ENCODE measurements at regions not wholly inside any gene's neighbourhood (a gene's known extent, or its start where the extent isn't known, plus 50 kb on each side); places are given as distances from the start of the nearest gene placed in this dataset.

DNA sequence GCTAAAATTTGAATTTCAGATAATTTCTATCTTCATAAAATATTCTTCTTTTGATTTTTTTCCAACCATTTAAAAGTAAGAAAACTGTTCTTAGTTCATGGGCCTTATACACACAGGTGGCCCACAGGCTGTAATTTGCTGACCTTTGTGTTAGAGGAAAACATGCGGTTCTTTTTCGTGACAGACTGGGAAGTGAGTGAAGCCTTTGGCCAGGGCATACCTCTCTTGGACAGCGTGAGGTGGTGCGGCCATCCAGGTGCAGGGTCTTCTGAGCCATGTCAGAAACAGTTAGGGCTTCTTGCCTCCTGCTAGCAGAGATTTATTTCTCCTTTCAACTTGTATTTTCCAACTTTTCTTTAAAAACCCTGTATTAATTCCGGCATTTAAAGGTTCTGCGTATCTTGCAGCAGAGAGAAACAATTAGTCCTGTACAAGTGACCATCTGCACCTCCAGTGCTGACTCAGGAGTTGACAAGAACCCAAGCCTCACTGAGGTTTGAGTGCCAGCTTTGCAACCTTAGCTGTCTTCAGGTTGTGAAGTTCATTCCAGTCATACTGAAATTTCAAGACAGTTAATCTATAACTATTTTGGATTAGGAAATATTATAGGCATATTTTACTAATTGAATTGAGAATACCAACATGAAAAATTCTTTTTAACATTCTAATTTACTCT is 177.8 kb downstream of the LY86 start:
- no peak for TF ChIP-seq POLR2A (IDR thresholded peaks at IDR 0.05)
- TF ChIP-seq, protein P1, sequence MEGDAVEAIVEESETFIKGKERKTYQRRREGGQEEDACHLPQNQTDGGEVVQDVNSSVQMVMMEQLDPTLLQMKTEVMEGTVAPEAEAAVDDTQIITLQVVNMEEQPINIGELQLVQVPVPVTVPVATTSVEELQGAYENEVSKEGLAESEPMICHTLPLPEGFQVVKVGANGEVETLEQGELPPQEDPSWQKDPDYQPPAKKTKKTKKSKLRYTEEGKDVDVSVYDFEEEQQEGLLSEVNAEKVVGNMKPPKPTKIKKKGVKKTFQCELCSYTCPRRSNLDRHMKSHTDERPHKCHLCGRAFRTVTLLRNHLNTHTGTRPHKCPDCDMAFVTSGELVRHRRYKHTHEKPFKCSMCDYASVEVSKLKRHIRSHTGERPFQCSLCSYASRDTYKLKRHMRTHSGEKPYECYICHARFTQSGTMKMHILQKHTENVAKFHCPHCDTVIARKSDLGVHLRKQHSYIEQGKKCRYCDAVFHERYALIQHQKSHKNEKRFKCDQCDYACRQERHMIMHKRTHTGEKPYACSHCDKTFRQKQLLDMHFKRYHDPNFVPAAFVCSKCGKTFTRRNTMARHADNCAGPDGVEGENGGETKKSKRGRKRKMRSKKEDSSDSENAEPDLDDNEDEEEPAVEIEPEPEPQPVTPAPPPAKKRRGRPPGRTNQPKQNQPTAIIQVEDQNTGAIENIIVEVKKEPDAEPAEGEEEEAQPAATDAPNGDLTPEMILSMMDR (IDR thresholded peaks at IDR 0.05): no peak
- intact Hi-C loops (cut with DNase I): no loop called here
- no peaks in the 10 kb centered on the region for H3K9me3 ChIP-seq
- 74 to 75% methylated on average over 6 of the region's 6 CpGs for WGBS, 2 donors
- H3K36me3 ChIP-seq (replicated peaks in 1 of 2; ENCODE audit: insufficient read depth in 1 of 2, low read depth in 2 of 2): no peaks in the 10 kb centered on the region
- H3K4me1 ChIP-seq: peaks cover 5% of the 10 kb centered on the region
- no peak overlapping the region for H3K27ac ChIP-seq
- H3K4me3 ChIP-seq: no peak overlapping the region
- no peaks in the 10 kb centered on the region for H3K27me3 ChIP-seq
- DNase-seq (peak in 3 of 4 donors; percentile 44 to 59 (median 50)), ATAC-seq (peak; percentile 63)

DNA sequence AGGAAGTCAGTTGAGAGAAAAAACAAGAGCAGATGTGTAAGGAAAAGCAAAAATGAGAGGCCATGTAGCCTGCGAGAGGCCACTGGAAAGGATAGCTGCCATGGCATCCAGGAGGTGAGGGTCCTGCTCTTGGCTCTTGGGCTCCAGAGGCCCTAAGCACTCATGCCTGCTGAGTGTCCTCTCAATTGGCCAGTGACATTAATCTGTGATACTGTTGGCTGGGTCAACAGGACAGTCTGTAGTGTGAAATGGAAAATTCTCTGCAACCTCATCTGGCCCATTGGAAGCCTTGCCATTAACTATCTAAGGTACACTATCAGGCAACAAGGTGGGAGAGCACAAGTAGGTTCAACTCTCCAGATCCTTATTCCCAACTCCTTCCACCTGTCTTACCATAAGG is 180.9 kb downstream of the LY86 start:
- no peak for DNase-seq
- Histone ChIP-seq H3K27ac (no peak overlapping the region), H3K36me3 (replicated peaks in 1 of 2; ENCODE audit: insufficient read depth in 1 of 2, low read depth in 2 of 2) (no peaks in the 10 kb centered on the region), H3K27me3 (no peaks in the 10 kb centered on the region), H3K9me3 (no peaks in the 10 kb centered on the region), H3K4me3 (no peak overlapping the region), H3K4me1 (peaks cover 13% of the 10 kb centered on the region)
- WGBS, 2 donors: 87 to 89% methylated on average over 1 of the region's 1 CpG
- intact Hi-C loops (cut with DNase I): no loop called here
- no peak for ATAC-seq
- TF ChIP-seq, protein P1 (IDR thresholded peaks at IDR 0.05): no peak
- no peak for TF ChIP-seq POLR2A (IDR thresholded peaks at IDR 0.05)

DNA sequence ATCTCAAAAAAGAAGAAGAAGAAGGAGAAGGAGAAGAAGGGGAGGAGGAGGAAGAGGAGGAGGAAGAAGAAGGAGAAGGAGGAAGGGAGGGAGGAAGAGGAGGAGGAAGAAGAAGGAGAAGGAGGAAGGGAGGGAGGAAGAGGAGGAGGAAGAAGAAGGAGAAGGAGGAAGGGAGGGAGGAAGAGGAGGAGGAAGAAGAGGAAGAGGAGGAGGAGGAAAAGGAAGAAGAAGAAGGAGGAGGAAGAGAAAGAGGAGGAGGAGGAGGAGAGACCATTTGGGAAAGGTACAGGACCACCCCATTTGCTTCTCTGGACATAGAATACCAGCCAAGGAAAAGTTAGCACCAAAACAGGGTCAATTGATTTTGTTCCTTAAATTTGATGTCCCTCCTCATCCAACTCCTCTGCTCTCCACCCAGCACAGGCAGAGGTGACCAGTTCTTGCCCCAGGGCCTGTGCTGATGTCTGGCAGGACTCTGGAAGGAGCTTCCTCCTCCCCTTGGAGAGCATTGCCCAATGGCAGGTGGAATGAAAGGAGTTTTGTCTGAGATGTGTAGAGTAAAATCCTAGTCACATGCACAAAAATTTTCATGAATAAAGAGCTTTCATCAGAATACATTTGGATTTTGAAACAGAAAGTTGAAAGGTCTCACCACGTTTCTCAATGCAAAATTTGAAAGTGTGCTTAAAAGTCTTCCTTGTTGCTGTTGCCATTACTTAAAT is 182.9 kb downstream of the LY86 start:
- no peak for TF ChIP-seq POLR2A (IDR thresholded peaks at IDR 0.05)
- TF ChIP-seq, protein P1 (IDR thresholded peaks at IDR 0.05): no peak
- intact Hi-C loops (cut with DNase I): no loop called here
- H3K27me3 ChIP-seq: no peaks in the 10 kb centered on the region
- no peak overlapping the region for H3K27ac ChIP-seq
- peaks cover 11% of the 10 kb centered on the region for H3K4me1 ChIP-seq
- ATAC-seq (no peak), DNase-seq (no peak)
- no peaks in the 10 kb centered on the region for H3K9me3 ChIP-seq
- H3K4me3 ChIP-seq: no peak overlapping the region
- no peaks in the 10 kb centered on the region for H3K36me3 ChIP-seq (replicated peaks in 1 of 2; ENCODE audit: insufficient read depth in 1 of 2, low read depth in 2 of 2)
- WGBS, 2 donors: 72 to 96% methylated on average over 1 of the region's 1 CpG

DNA sequence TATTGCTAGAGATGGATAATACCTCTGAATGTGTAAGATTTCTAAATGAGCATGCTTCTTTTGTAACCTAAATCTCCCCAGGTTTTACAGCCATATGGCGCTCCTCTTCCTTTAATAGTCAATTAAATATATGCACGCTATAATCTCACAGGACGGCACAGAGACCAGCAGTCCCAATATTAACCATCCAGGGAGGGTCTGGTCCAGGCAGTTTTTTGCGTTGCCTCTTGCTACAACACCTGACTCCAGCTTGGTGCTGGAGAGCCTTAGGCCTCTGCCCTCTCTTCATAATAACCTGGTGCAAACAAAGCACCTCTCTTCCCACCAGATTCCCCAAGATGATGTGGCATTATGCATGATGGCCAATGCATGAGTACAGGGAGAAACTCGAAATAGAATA is 183.4 kb downstream of the LY86 start:
- no peak overlapping the region for H3K27ac ChIP-seq

More for the DNA sequence above, 183.4 kb downstream of the LY86 start:
- H3K4me1 ChIP-seq: peaks cover 7% of the 10 kb centered on the region
- 91% methylated on average over 5 of the region's 5 CpGs for WGBS, 2 donors
- H3K36me3 ChIP-seq (replicated peaks in 1 of 2; ENCODE audit: insufficient read depth in 1 of 2, low read depth in 2 of 2): no peaks in the 10 kb centered on the region
- no peak for ATAC-seq
- no peak overlapping the region for H3K4me3 ChIP-seq
- no peaks in the 10 kb centered on the region for H3K27me3 ChIP-seq
- TF ChIP-seq, protein P1 (IDR thresholded peaks at IDR 0.05): no peak
- no peak for TF ChIP-seq POLR2A (IDR thresholded peaks at IDR 0.05)
- DNase-seq: no peak
- no peaks in the 10 kb centered on the region for H3K9me3 ChIP-seq
- intact Hi-C loops (cut with DNase I): no loop called here

Data from body of pancreas (tissue), 4 donors.